ENCODE measurements at regions not wholly inside any gene's neighbourhood (a gene's known extent, or its start where the extent isn't known, plus 50 kb on each side); places are given as distances from the start of the nearest gene placed in this dataset.

GRCh38 chr14:98903371-98903770 lies 368.6 kb downstream of the BCL11B start:
- Histone ChIP-seq H3K4me3 (ENCODE audit: insufficient read depth, low read depth, low read length) (no peak overlapping the region), H2BK5ac (ENCODE audit: low read depth, low read length, poor library complexity, severe bottlenecking) (no peak overlapping the region), H4K20me1 (ENCODE audit: insufficient read depth, low read length) (no peaks in the 10 kb centered on the region), H3K4me1 (ENCODE audit: control insufficient read depth, insufficient read depth, low read length) (no peaks in the 10 kb centered on the region), H3K9me3 (ENCODE audit: control insufficient read depth, insufficient read depth, low read length) (peaks cover 52% of the 10 kb centered on the region), H3K4me2 (ENCODE audit: low read depth, low read length) (no peak overlapping the region), H2AK9ac (replicated peaks; ENCODE audit: low read depth, low read length, poor library complexity) (no peak overlapping the region), H3K9me1 (ENCODE audit: insufficient read depth, low read length) (no peaks in the 10 kb centered on the region), H4K5ac (ENCODE audit: low read depth, low read length) (no peak overlapping the region), H2BK20ac (ENCODE audit: low read depth, low read length) (no peak overlapping the region), H4K8ac (ENCODE audit: low read depth in 2 of 2, low read length in 2 of 2) (no peak overlapping the region), H3K56ac (ENCODE audit: extremely low read depth, insufficient read depth, low read length) (no peak overlapping the region), H3K23ac (ENCODE audit: low read depth, low read length) (no peak overlapping the region), H3K14ac (replicated peaks; ENCODE audit: low read depth, low read length) (no peak overlapping the region), H3K27ac (ENCODE audit: insufficient read depth, low read length) (no peak overlapping the region), H2BK15ac (ENCODE audit: low read depth, low read length) (no peak overlapping the region), H2AFZ (replicated peaks; ENCODE audit: low read length, poor library complexity) (no peak overlapping the region), H3K18ac (ENCODE audit: low read depth, low read length) (no peak overlapping the region), H4K91ac (ENCODE audit: insufficient read depth, low read depth, low read length) (no peak overlapping the region), H3K9ac (ENCODE audit: low read depth, low read length) (no peak overlapping the region), H2AK5ac (ENCODE audit: low read depth, low read length) (no peak overlapping the region), H3K4ac (ENCODE audit: low read depth, low read length) (no peak overlapping the region), H3K79me1 (ENCODE audit: low read depth in 1 of 2, low read length in 2 of 2) (no peaks in the 10 kb centered on the region), H3K27me3 (ENCODE audit: control insufficient read depth, insufficient read depth, low read length) (no peaks in the 10 kb centered on the region), H3K36me3 (ENCODE audit: control insufficient read depth, insufficient read depth, low read length) (no peaks in the 10 kb centered on the region), H2BK120ac (ENCODE audit: low read depth, low read length) (no peak overlapping the region)
- no TSS peak for BruUV-seq (replicated peaks)
- in situ Hi-C loops (cut with MboI; ENCODE audit: low sequenced_read_pairs) (no loop called here), intact Hi-C loops (cut with micrococcal nuclease) (no loop called here), dilution Hi-C loops (cut with HindIII; ENCODE audit: low sequenced_read_pairs, unreplicated experiment) (no loop called here)
- ChIA-PET CTCF (no interaction called here), POLR2A (ENCODE audit: unreplicated experiment) (no interaction called here)
- WGBS, 2 experiments (ENCODE audit: extremely low coverage in 2 of 2, insufficient read length in 1 of 2): 100% methylated on average over 1 of the region's 2 CpGs; no CpG with 5 or more reads in 1 of the 2 experiments
- ATAC-seq (ENCODE audit: low read depth) (no peak), DNase-seq (no peak)
- TF ChIP-seq RAD21 (IDR thresholded peaks at IDR 0.05; ENCODE audit: low read length): no peak
- no peak for TF ChIP-seq ELK1 (IDR thresholded peaks at IDR 0.05; ENCODE audit: borderline replicate concordance, low read depth, low read length)
- no peak for TF ChIP-seq RCOR1 (IDR thresholded peaks at IDR 0.05; ENCODE audit: insufficient replicate concordance, low read length)
- no peak for TF ChIP-seq MAFK (IDR thresholded peaks at IDR 0.05; ENCODE audit: low read depth, low read length)
- TF ChIP-seq SMC3 (IDR thresholded peaks at IDR 0.05; ENCODE audit: low read depth, low read length): no peak
- TF ChIP-seq POLR2A (IDR thresholded peaks at IDR 0.05; ENCODE audit: low read depth, low read length): no peak
- TF ChIP-seq USF2 (IDR thresholded peaks at IDR 0.05; ENCODE audit: low read depth, low read length): no peak
- no peak for TF ChIP-seq CHD1 (IDR thresholded peaks at IDR 0.05; ENCODE audit: low read depth, low read length)
- no peak for TF ChIP-seq CTCF (conservative IDR thresholded peaks at IDR 0.05; ENCODE audit: low read depth, low read length)
- TF ChIP-seq NFE2L2 (IDR thresholded peaks at IDR 0.05; ENCODE audit: low read depth, low read length): no peak
- no peak for TF ChIP-seq BHLHE40 (IDR thresholded peaks at IDR 0.05; ENCODE audit: low read depth, low read length)
- TF ChIP-seq MXI1 (IDR thresholded peaks at IDR 0.05; ENCODE audit: borderline replicate concordance, low read depth, low read length): no peak
- TF ChIP-seq CEBPB (IDR thresholded peaks at IDR 0.05; ENCODE audit: low read depth, low read length): no peak
- TF ChIP-seq MAZ (IDR thresholded peaks at IDR 0.05; ENCODE audit: borderline replicate concordance, low read depth, low read length): no peak
- TF ChIP-seq RFX5 (IDR thresholded peaks at IDR 0.05; ENCODE audit: low read depth, low read length): no peak
- no peak for TF ChIP-seq FOS (IDR thresholded peaks at IDR 0.05; ENCODE audit: low read depth, low read length)

Data from IMR-90 (cell line).